Activated B cell treated with CpG ODN at 0.5 μM for 24 hours (primary cell): ENCODE measurements at regions not wholly inside any gene's neighbourhood (a gene's known extent, or its start where the extent isn't known, plus 50 kb on each side); places are given as distances from the start of the nearest gene placed in this dataset.

Experiments
- ATAC-seq: fragments of 200-7000 bp; cut with Tn5 transposase; one replicate; pipeline ENCODE4 v1.10.0; 2021; ENCODE audit warnings: low read depth, mild to moderate bottlenecking, moderate library complexity
- CTCF ChIA-PET: fragments of 350-600 bp; sonication (Branson Sonifier 250); formaldehyde crosslinking; loops from one replicate; lab custom pipeline; 2021; ENCODE audit warnings: antibody characterized with exemption; lab: Charles Lee
- POLR2A ChIA-PET: fragments of 350-600 bp; sonication (Branson Sonifier 250); formaldehyde crosslinking; loops from one replicate; lab custom pipeline; 2021; ENCODE audit warnings: antibody characterized with exemption; lab: Charles Lee
- DNase-seq: peaks from one replicate; pipeline ENCODE4 v3.0.0; 2022
- H3K27ac Mint-ChIP-seq: one replicate; pipeline ENCODE4 v1.8.0; 2020; ENCODE audit warnings: mixed read lengths
- H3K27me3 Mint-ChIP-seq: one replicate; pipeline ENCODE4 v1.8.0; 2021; ENCODE audit warnings: mixed read lengths
- H3K36me3 Mint-ChIP-seq: one replicate; pipeline ENCODE4 v1.8.0; 2021; ENCODE audit warnings: low read depth, mixed read lengths
- H3K4me1 Mint-ChIP-seq: one replicate; pipeline ENCODE4 v1.8.0; 2021; ENCODE audit warnings: mixed read lengths
- H3K4me3 Mint-ChIP-seq: one replicate; pipeline ENCODE4 v1.8.0; 2020; ENCODE audit warnings: mild to moderate bottlenecking, mixed read lengths
- H3K9me3 Mint-ChIP-seq: one replicate; pipeline ENCODE4 v1.8.0; 2020; ENCODE audit warnings: mixed read lengths
- CTCF ChIP-seq: fragments of 200-600 bp; IDR thresholded peaks from one replicate; pipeline ENCODE4 v1.8.0; 2022; ENCODE audit warnings: antibody characterized with exemption, mild to moderate bottlenecking
- intact Hi-C: fragments of 100-400 bp; cut with micrococcal nuclease; formaldehyde crosslinking; loops from one replicate; pipeline ENCODE4 v1.15.1; 2024

GRCh38 chr5:124239572-124239971 lies 506.9 kb downstream of the ZNF608 start:
- POLR2A ChIA-PET: no interaction called here
- TF ChIP-seq CTCF: no peak
- peaks cover 3% of the 10 kb centered on the region for H3K36me3 Mint-ChIP-seq
- no peak overlapping the region for H3K4me3 Mint-ChIP-seq
- no peak for ATAC-seq
- CTCF ChIA-PET: interaction anchor here (0.6 kb wide), 1 partner anchor 129 kb away, joined by 4 read pairs; no protein-coding TSS in a partner anchor
- H3K9me3 Mint-ChIP-seq: peaks cover 6% of the 10 kb centered on the region
- DNase-seq: no peak
- H3K27ac Mint-ChIP-seq: no peak overlapping the region
- H3K4me1 Mint-ChIP-seq: no peaks in the 10 kb centered on the region
- intact Hi-C loops: no loop called here
- no peaks in the 10 kb centered on the region for H3K27me3 Mint-ChIP-seq

- intact Hi-C loops: no loop called here
- TF ChIP-seq CTCF: no peak
- Mint-ChIP-seq H3K9me3 (peaks cover 3% of the 10 kb centered on the region), H3K27me3 (no peaks in the 10 kb centered on the region), H3K36me3 (peaks cover 2% of the 10 kb centered on the region), H3K27ac (no peak overlapping the region), H3K4me3 (no peak overlapping the region), H3K4me1 (peaks cover 7% of the 10 kb centered on the region)
- CTCF ChIA-PET: no interaction called here
- no peak for DNase-seq
- POLR2A ChIA-PET: no interaction called here
- no peak for ATAC-seq
Observed at GRCh38 chr5:124238350-124238749, 508.1 kb downstream of the ZNF608 start.

GRCh38 chr5:124237206-124237695 lies 509.2 kb downstream of the ZNF608 start:
- intact Hi-C loops: no loop called here
- Mint-ChIP-seq H3K4me1 (peaks cover 13% of the 10 kb centered on the region), H3K9me3 (no peaks in the 10 kb centered on the region), H3K4me3 (no peak overlapping the region), H3K36me3 (no peaks in the 10 kb centered on the region), H3K27me3 (no peaks in the 10 kb centered on the region), H3K27ac (no peak overlapping the region)
- no peak for TF ChIP-seq CTCF
- POLR2A ChIA-PET: no interaction called here
- no peak for ATAC-seq
- DNase-seq: no peak
- CTCF ChIA-PET: no interaction called here

GRCh38 chr5:124236361-124237205 lies 509.9 kb downstream of the ZNF608 start:
- intact Hi-C loops: no loop called here
- TF ChIP-seq CTCF: no peak
- Mint-ChIP-seq H3K9me3 (no peaks in the 10 kb centered on the region), H3K36me3 (no peaks in the 10 kb centered on the region), H3K4me3 (no peak overlapping the region), H3K4me1 (peaks cover 18% of the 10 kb centered on the region), H3K27me3 (no peaks in the 10 kb centered on the region), H3K27ac (no peak overlapping the region)
- ATAC-seq (no peak), DNase-seq (no peak)
- POLR2A ChIA-PET: no interaction called here
- CTCF ChIA-PET: no interaction called here

- Mint-ChIP-seq H3K4me3 (no peak overlapping the region), H3K27ac (no peak overlapping the region), H3K27me3 (no peaks in the 10 kb centered on the region), H3K9me3 (no peaks in the 10 kb centered on the region), H3K36me3 (no peaks in the 10 kb centered on the region), H3K4me1 (peaks cover 28% of the 10 kb centered on the region)
- no peak for TF ChIP-seq CTCF
- ATAC-seq (no peak), DNase-seq (no peak)
- CTCF ChIA-PET: no interaction called here
- POLR2A ChIA-PET: no interaction called here
- intact Hi-C loops: no loop called here
Observed at GRCh38 chr5:124235576-124235975, 510.9 kb downstream of the ZNF608 start.
